K562 (cell line): ENCODE measurements at regions not wholly inside any gene's neighbourhood (a gene's known extent, or its start where the extent isn't known, plus 50 kb on each side); places are given as distances from the start of the nearest gene placed in this dataset.
A peak's percentile ranks its signal among the peaks of the same experiment; 100 is the strongest.

Experiments used
- ATAC-seq: fragments of 200-7000 bp; cut with Tn5 transposase; 3 replicates; pipeline ENCODE4 v1.9.1; 2020; ENCODE audit warnings: moderate library complexity
- BruUV-seq: library from RNA; stranded (reverse); fragments of 400-500 nt; replicated peaks from 2 replicates; lab custom pipeline; 2021; lab: Mats Ljungman, UMichigan
- CTCF ChIA-PET: fragments of 300-600 bp; formaldehyde crosslinking; extraction: SDS; loops from one replicate; lab custom pipeline; 2021; ENCODE audit warnings: low intra/inter-chr PET ratio; lab: Yijun Ruan, JAX
- POLR2A ChIA-PET: fragments of 300-600, 350-650 bp; sonication (Branson Sonifier 250); formaldehyde crosslinking; extraction: SDS; loops from one replicate; lab custom pipeline; 2021; ENCODE audit warnings: antibody characterized with exemption, inconsistent platforms; lab: Yijun Ruan, JAX
- DNase-seq, 4 experiments: peaks; one replicate each; pipeline versions ENCODE4 v3.0.0 to v3.0.0-alpha.2; 2011 to 2018; ENCODE audit warnings: low spot score in 3 of 4, mixed read lengths in 3 of 4; ENCODE audit errors: extremely low read depth in 1 of 4
- FAIRE-seq: peaks from 2 replicates; lab custom pipeline; 2011; peaks lifted over from hg19 to GRCh38; lab: Jason Lieb, UNC
- H2AFZ ChIP-seq: 2 replicates; pipeline ENCODE4 v1.6.0; 2011; ENCODE audit warnings: low read depth, low read length, control low read depth, inconsistent platforms
- H3K27ac ChIP-seq: fragments of 200-600 bp; 3 replicates; pipeline ENCODE4 v1.8.0; 2011; ENCODE audit warnings: low read depth, mild to moderate bottlenecking, control low read depth, inconsistent platforms, low read length, moderate library complexity, mixed read lengths; ENCODE audit errors: extremely low read depth
- H3K27me3 ChIP-seq, 2 experiments: fragments of 300-600 bp in 1 of 2; 2 replicates in 1 of 2; 3 replicates in 1 of 2; pipeline versions ENCODE4 v1.6.0 to v1.8.0; 2011; ENCODE audit warnings: inconsistent platforms in 2 of 2, low read length in 2 of 2, mild to moderate bottlenecking in 1 of 2, mixed read lengths in 1 of 2, moderate library complexity in 1 of 2; ENCODE audit not compliant: control insufficient read depth in 2 of 2, insufficient read depth in 2 of 2
- H3K36me3 ChIP-seq: fragments of 300-600 bp; 3 replicates; pipeline ENCODE4 v1.8.0; 2011; ENCODE audit warnings: mild to moderate bottlenecking, low read length, inconsistent platforms; ENCODE audit not compliant: control insufficient read depth, insufficient read depth
- H3K4me1 ChIP-seq, 2 experiments: fragments of 200-600 bp in 1 of 2; replicated peaks in 1 of 2; 2 replicates in 1 of 2; 3 replicates in 1 of 2; pipeline versions ENCODE4 v1.5.1 to v1.8.0; 2011; ENCODE audit warnings: inconsistent platforms in 2 of 2, low read length in 2 of 2, mild to moderate bottlenecking in 1 of 2, mixed read lengths in 1 of 2, moderate library complexity in 1 of 2; ENCODE audit not compliant: control insufficient read depth in 2 of 2, insufficient read depth in 2 of 2
- H3K4me2 ChIP-seq: 2 replicates; pipeline ENCODE4 v1.6.1; 2011; ENCODE audit warnings: low read length, control low read depth, inconsistent platforms, mixed read lengths; ENCODE audit not compliant: insufficient read depth
- H3K4me3 ChIP-seq: fragments of 200-600 bp; sonication (generic), shearing (Covaris generic); 2 replicates; pipeline ENCODE4 v1.5.1; 2016; ENCODE audit warnings: control low read depth, inconsistent platforms
- H3K79me2 ChIP-seq: fragments of 200-600 bp; 3 replicates; pipeline ENCODE4 v1.8.0; 2011; ENCODE audit warnings: low read length, inconsistent platforms; ENCODE audit not compliant: control insufficient read depth, insufficient read depth
- H3K9ac ChIP-seq, 2 experiments: 2 replicates each; pipeline versions ENCODE4 v1.6.0 to v1.6.1; 2011; ENCODE audit warnings: low read depth in 2 of 2, low read length in 2 of 2, control low read depth in 1 of 2, inconsistent platforms in 1 of 2, mild to moderate bottlenecking in 1 of 2, mixed read lengths in 1 of 2; ENCODE audit not compliant: insufficient read depth in 1 of 2
- H3K9me1 ChIP-seq: one replicate; pipeline ENCODE4 v1.6.0; 2011; ENCODE audit warnings: inconsistent platforms, mild to moderate bottlenecking, low read length, moderate library complexity; ENCODE audit not compliant: control insufficient read depth, insufficient read depth
- H3K9me3 ChIP-seq: replicated peaks from 2 replicates; pipeline ENCODE4 v1.5.1; 2011; ENCODE audit warnings: low read depth, low read length, inconsistent platforms; ENCODE audit not compliant: control insufficient read depth, insufficient read depth
- H4K20me1 ChIP-seq: replicated peaks from 2 replicates; pipeline ENCODE4 v1.6.1; 2011; ENCODE audit warnings: low read length, inconsistent platforms, mixed read lengths; ENCODE audit not compliant: control insufficient read depth, insufficient read depth
- ATF1 ChIP-seq, 2 experiments: fragments of 450-650 bp in 1 of 2; IDR thresholded peaks; 2 replicates each; pipeline ENCODE4 v1.6.1; 2016; ENCODE audit warnings: missing compliant biosample characterization in 1 of 2, missing genetic modification characterization in 1 of 2
- E2F1 ChIP-seq: sonication (generic); formaldehyde crosslinking; IDR thresholded peaks from 2 replicates; pipeline ENCODE4 v1.8.1; 2023; ENCODE audit warnings: mild to moderate bottlenecking, missing genetic modification reagents, moderate library complexity
- ELF1 ChIP-seq: fragments of 200-800 bp; sonication (Bioruptor generic); IDR thresholded peaks from 2 replicates; pipeline ENCODE4 v1.6.1; 2016; ENCODE audit warnings: missing genetic modification characterization, missing compliant biosample characterization
- FOXP4 ChIP-seq: sonication (generic); formaldehyde crosslinking; IDR thresholded peaks from 2 replicates; pipeline ENCODE4 v1.8.0; 2022; ENCODE audit warnings: mild to moderate bottlenecking, missing genetic modification reagents, borderline replicate concordance
- GABPA ChIP-seq: fragments of 200-800 bp; sonication (Bioruptor generic); conservative IDR thresholded peaks from 2 replicates; pipeline ENCODE4 v1.6.1; 2016; ENCODE audit warnings: low read depth, missing genetic modification characterization, missing compliant biosample characterization
- GTF2E2 ChIP-seq: fragments of 200-800 bp; sonication (Bioruptor generic); IDR thresholded peaks from 2 replicates; pipeline ENCODE4 v1.6.1; 2016; ENCODE audit warnings: missing genetic modification characterization, missing compliant biosample characterization
- PHTF2 ChIP-seq: fragments of 250-450 bp; sonication (Bioruptor Pico); IDR thresholded peaks from 2 replicates; pipeline ENCODE4 v1.5.0; 2021; ENCODE audit warnings: mild to moderate bottlenecking
- SLC30A9 ChIP-seq: fragments of 250-450 bp; sonication (Bioruptor Pico); IDR thresholded peaks from 2 replicates; pipeline ENCODE4 v1.8.0; 2022; ENCODE audit warnings: mild to moderate bottlenecking, moderate library complexity
- SMAD1 ChIP-seq: fragments of 150-350 bp; IDR thresholded peaks from 2 replicates; pipeline ENCODE4 v1.6.1; 2014; ENCODE audit warnings: low read length, low read depth; ENCODE audit not compliant: partially characterized antibody
- TCF7L2 ChIP-seq: fragments of 150-350 bp; IDR thresholded peaks from 2 replicates; pipeline ENCODE4 v1.6.1; 2016; ENCODE audit warnings: low read depth, mild to moderate bottlenecking, low read length, moderate library complexity
- TEAD1 ChIP-seq, 2 experiments: fragments of 450-650 bp in 1 of 2; sonication (generic) in 1 of 2; formaldehyde crosslinking; IDR thresholded peaks; 2 replicates each; pipeline versions ENCODE4 v1.4.0 to v1.8.0; 2020 to 2022; ENCODE audit warnings: mild to moderate bottlenecking in 2 of 2, missing genetic modification reagents in 1 of 2
- ZNF311 ChIP-seq: fragments of 250-450 bp; sonication (Bioruptor Pico); IDR thresholded peaks from 2 replicates; pipeline ENCODE4 v1.4.0; 2020; ENCODE audit warnings: mild to moderate bottlenecking, moderate library complexity
- WGBS: fragments of 100-300 bp; shearing (Covaris generic); methylation state at CpG from one replicate; pipeline ENCODE4 v1.1.6; 2016; ENCODE audit warnings: low coverage, mixed read lengths; ENCODE audit not compliant: insufficient coverage; ENCODE audit errors: missing lambda C conversion rate; 5-methylcytosine and 5-hydroxymethylcytosine counted together
- in situ Hi-C: fragments of 300-500 bp; cut with MboI; formaldehyde crosslinking; loops from 4 replicates; pipeline ENCODE4 v1.15.0; 2018; ENCODE audit warnings: inconsistent platforms, mixed read lengths
- intact Hi-C: fragments of 100-400 bp; cut with micrococcal nuclease; formaldehyde crosslinking; loops from 2 replicates; pipeline ENCODE4 v1.14.2; 2022
- TF ChIP-seq, protein P1 (sequence below): fragments of 450-650 bp; IDR thresholded peaks from 2 replicates; pipeline ENCODE4 v1.6.1; 2018; ENCODE audit warnings: mild to moderate bottlenecking, low read depth; ENCODE audit not compliant: partially characterized antibody
- TF ChIP-seq, protein P2 (sequence below): fragments of 250-450 bp; sonication (Bioruptor Pico); IDR thresholded peaks from 2 replicates; pipeline ENCODE4 v1.8.0; 2021; ENCODE audit warnings: mild to moderate bottlenecking, moderate library complexity

DNA sequence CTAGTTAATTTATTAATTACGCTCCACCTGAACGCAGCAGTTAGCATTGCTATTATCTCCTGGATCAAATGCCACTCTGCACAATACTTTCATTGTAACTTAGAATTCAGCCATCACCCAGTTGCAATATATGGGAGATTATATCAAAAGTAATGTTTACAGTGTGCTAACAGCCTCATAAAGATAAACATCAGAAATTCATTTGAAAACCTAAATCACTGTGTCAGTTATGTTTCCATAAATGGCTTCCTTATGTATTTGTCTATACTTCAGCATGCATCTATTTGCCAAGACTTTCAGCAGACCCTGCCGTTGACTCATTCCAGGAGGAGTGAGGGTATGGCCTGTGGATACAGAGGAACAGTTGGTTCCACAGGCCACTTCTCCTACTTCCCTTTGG lies 300.1 kb downstream of the TFAP2B start (continued):
- TF ChIP-seq FOXP4 (CRISPR knock-in tag) = no peak
- no peak for TF ChIP-seq E2F1
- no peak for TF ChIP-seq SMAD1
- TF ChIP-seq, all 486 proteins: peak for 2

DNA sequence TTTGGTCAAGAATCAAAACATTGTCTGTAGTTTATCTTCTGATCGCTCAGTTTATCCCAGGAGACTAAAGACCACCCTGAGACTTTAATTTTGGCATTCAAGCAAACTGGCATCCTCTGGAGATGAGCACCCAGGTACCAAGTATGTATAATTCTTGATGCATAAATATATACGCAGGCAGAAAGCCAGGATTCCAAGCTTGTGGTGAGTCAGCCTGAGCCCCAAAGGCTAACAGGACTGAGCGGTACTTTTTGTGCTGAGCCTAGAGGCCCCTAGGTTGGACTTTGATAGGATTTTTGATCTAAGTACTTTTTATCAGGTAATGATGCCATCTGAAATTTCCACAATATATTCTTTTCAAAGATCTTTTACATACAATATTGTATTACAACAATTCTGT lies 301.3 kb downstream of the TFAP2B start:
- Histone ChIP-seq H3K9me3 (no peaks in the 10 kb centered on the region), H3K4me3 (no peak overlapping the region), H3K4me2 (no peak overlapping the region), H2AFZ (peak overlapping the region; percentile 98; the same call in 1 of the 2 replicates), H3K4me1 (peaks cover 0 to 8% of the 10 kb centered on the region in 2 experiments; a peak in 2 of 5 replicates), H3K9ac (no peak overlapping the region), H3K79me2 (no peaks in the 10 kb centered on the region), H3K27me3 (no peaks in the 10 kb centered on the region), H3K36me3 (no peaks in the 10 kb centered on the region), H4K20me1 (no peaks in the 10 kb centered on the region), H3K27ac (no peak overlapping the region), H3K9me1 (no peaks in the 10 kb centered on the region)
- WGBS = 86% methylated on average over 3 of the region's 3 CpGs
- ChIA-PET CTCF (no interaction called here), POLR2A (interaction anchor here (0.7 kb wide), 1 partner anchor 9 kb away, joined by 3 read pairs; no protein-coding TSS in a partner anchor)
- no peak for DNase-seq
- FAIRE-seq = no peak
- ATAC-seq = no peak
- in situ Hi-C loops (no loop called here), intact Hi-C loops (no loop called here)
- no TSS peak for BruUV-seq
- TF ChIP-seq SLC30A9 (CRISPR knock-in tag) (no peak), TEAD1 (CRISPR knock-in tag; IDR thresholded peaks at IDR 0.05) (no peak), ATF1 (CRISPR knock-in tag; IDR thresholded peaks at IDR 0.05) (no peak), ATF1 (tag; IDR thresholded peaks at IDR 0.05) (no peak), ELF1 (tag) (no peak), GABPA (no peak), TCF7L2 (no peak), GTF2E2 (no peak), ZNF311 (no peak), PHTF2 (CRISPR knock-in tag) (no peak)
- TF ChIP-seq, protein P1, sequence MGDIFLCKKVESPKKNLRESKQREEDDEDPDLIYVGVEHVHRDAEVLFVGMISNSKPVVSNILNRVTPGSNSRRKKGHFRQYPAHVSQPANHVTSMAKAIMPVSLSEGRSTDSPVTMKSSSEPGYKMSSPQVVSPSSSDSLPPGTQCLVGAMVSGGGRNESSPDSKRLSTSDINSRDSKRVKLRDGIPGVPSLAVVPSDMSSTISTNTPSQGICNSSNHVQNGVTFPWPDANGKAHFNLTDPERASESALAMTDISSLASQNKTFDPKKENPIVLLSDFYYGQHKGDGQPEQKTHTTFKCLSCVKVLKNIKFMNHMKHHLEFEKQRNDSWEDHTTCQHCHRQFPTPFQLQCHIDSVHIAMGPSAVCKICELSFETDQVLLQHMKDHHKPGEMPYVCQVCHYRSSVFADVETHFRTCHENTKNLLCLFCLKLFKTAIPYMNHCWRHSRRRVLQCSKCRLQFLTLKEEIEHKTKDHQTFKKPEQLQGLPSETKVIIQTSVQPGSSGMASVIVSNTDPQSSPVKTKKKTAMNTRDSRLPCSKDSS = no peak
- TF ChIP-seq, protein P2, sequence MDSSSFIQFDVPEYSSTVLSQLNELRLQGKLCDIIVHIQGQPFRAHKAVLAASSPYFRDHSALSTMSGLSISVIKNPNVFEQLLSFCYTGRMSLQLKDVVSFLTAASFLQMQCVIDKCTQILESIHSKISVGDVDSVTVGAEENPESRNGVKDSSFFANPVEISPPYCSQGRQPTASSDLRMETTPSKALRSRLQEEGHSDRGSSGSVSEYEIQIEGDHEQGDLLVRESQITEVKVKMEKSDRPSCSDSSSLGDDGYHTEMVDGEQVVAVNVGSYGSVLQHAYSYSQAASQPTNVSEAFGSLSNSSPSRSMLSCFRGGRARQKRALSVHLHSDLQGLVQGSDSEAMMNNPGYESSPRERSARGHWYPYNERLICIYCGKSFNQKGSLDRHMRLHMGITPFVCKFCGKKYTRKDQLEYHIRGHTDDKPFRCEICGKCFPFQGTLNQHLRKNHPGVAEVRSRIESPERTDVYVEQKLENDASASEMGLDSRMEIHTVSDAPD = no peak
